K562 (cell line): ENCODE measurements at regions not wholly inside any gene's neighbourhood (a gene's known extent, or its start where the extent isn't known, plus 50 kb on each side); places are given as distances from the start of the nearest gene placed in this dataset.
"Not testable (repeated sequence)": the region's sequence is repeated elsewhere in the genome, so short reads cannot be mapped to it uniquely, and the experiment has no call there.

ENCODE experiments used
- ATAC-seq: fragments of 200-7000 bp; cut with Tn5 transposase; 3 replicates; pipeline ENCODE4 v1.9.1; 2020; ENCODE audit warnings: moderate library complexity
- BruUV-seq: library from RNA; stranded (reverse); fragments of 400-500 nt; replicated peaks from 2 replicates; lab custom pipeline; 2021; lab: Mats Ljungman, UMichigan
- CTCF ChIA-PET: fragments of 300-600 bp; formaldehyde crosslinking; extraction: SDS; loops from one replicate; lab custom pipeline; 2021; ENCODE audit warnings: low intra/inter-chr PET ratio; lab: Yijun Ruan, JAX
- POLR2A ChIA-PET: fragments of 300-600, 350-650 bp; sonication (Branson Sonifier 250); formaldehyde crosslinking; extraction: SDS; loops from one replicate; lab custom pipeline; 2021; ENCODE audit warnings: antibody characterized with exemption, inconsistent platforms; lab: Yijun Ruan, JAX
- DNase-seq, 4 experiments: peaks; one replicate each; pipeline versions ENCODE4 v3.0.0 to v3.0.0-alpha.2; 2011 to 2018; ENCODE audit warnings: low spot score in 3 of 4, mixed read lengths in 3 of 4; ENCODE audit errors: extremely low read depth in 1 of 4
- FAIRE-seq: peaks from 2 replicates; lab custom pipeline; 2011; peaks lifted over from hg19 to GRCh38; lab: Jason Lieb, UNC
- H2AFZ ChIP-seq: 2 replicates; pipeline ENCODE4 v1.6.0; 2011; ENCODE audit warnings: low read depth, low read length, control low read depth, inconsistent platforms
- H3K27ac ChIP-seq: fragments of 200-600 bp; 3 replicates; pipeline ENCODE4 v1.8.0; 2011; ENCODE audit warnings: low read depth, mild to moderate bottlenecking, control low read depth, inconsistent platforms, low read length, moderate library complexity, mixed read lengths; ENCODE audit errors: extremely low read depth
- H3K27me3 ChIP-seq, 2 experiments: fragments of 300-600 bp in 1 of 2; 2 replicates in 1 of 2; 3 replicates in 1 of 2; pipeline versions ENCODE4 v1.6.0 to v1.8.0; 2011; ENCODE audit warnings: inconsistent platforms in 2 of 2, low read length in 2 of 2, mild to moderate bottlenecking in 1 of 2, mixed read lengths in 1 of 2, moderate library complexity in 1 of 2; ENCODE audit not compliant: control insufficient read depth in 2 of 2, insufficient read depth in 2 of 2
- H3K36me3 ChIP-seq: fragments of 300-600 bp; 3 replicates; pipeline ENCODE4 v1.8.0; 2011; ENCODE audit warnings: mild to moderate bottlenecking, low read length, inconsistent platforms; ENCODE audit not compliant: control insufficient read depth, insufficient read depth
- H3K4me1 ChIP-seq, 2 experiments: fragments of 200-600 bp in 1 of 2; replicated peaks in 1 of 2; 2 replicates in 1 of 2; 3 replicates in 1 of 2; pipeline versions ENCODE4 v1.5.1 to v1.8.0; 2011; ENCODE audit warnings: inconsistent platforms in 2 of 2, low read length in 2 of 2, mild to moderate bottlenecking in 1 of 2, mixed read lengths in 1 of 2, moderate library complexity in 1 of 2; ENCODE audit not compliant: control insufficient read depth in 2 of 2, insufficient read depth in 2 of 2
- H3K4me2 ChIP-seq: 2 replicates; pipeline ENCODE4 v1.6.1; 2011; ENCODE audit warnings: low read length, control low read depth, inconsistent platforms, mixed read lengths; ENCODE audit not compliant: insufficient read depth
- H3K4me3 ChIP-seq: fragments of 200-600 bp; sonication (generic), shearing (Covaris generic); 2 replicates; pipeline ENCODE4 v1.5.1; 2016; ENCODE audit warnings: control low read depth, inconsistent platforms
- H3K79me2 ChIP-seq: fragments of 200-600 bp; 3 replicates; pipeline ENCODE4 v1.8.0; 2011; ENCODE audit warnings: low read length, inconsistent platforms; ENCODE audit not compliant: control insufficient read depth, insufficient read depth
- H3K9ac ChIP-seq, 2 experiments: 2 replicates each; pipeline versions ENCODE4 v1.6.0 to v1.6.1; 2011; ENCODE audit warnings: low read depth in 2 of 2, low read length in 2 of 2, control low read depth in 1 of 2, inconsistent platforms in 1 of 2, mild to moderate bottlenecking in 1 of 2, mixed read lengths in 1 of 2; ENCODE audit not compliant: insufficient read depth in 1 of 2
- H3K9me1 ChIP-seq: one replicate; pipeline ENCODE4 v1.6.0; 2011; ENCODE audit warnings: inconsistent platforms, mild to moderate bottlenecking, low read length, moderate library complexity; ENCODE audit not compliant: control insufficient read depth, insufficient read depth
- H3K9me3 ChIP-seq: replicated peaks from 2 replicates; pipeline ENCODE4 v1.5.1; 2011; ENCODE audit warnings: low read depth, low read length, inconsistent platforms; ENCODE audit not compliant: control insufficient read depth, insufficient read depth
- H4K20me1 ChIP-seq: replicated peaks from 2 replicates; pipeline ENCODE4 v1.6.1; 2011; ENCODE audit warnings: low read length, inconsistent platforms, mixed read lengths; ENCODE audit not compliant: control insufficient read depth, insufficient read depth
- SMAD4 ChIP-seq: fragments of 250-450 bp; sonication (Bioruptor Pico); conservative IDR thresholded peaks from 2 replicates; pipeline ENCODE4 v1.8.0; 2021; ENCODE audit warnings: inconsistent platforms, mild to moderate bottlenecking, moderate library complexity
- SRSF9 ChIP-seq: fragments of 200-400 bp; formaldehyde crosslinking; IDR thresholded peaks from 2 replicates; pipeline ENCODE4 v1.6.1; 2017; ENCODE audit warnings: low read depth, low read length, borderline replicate concordance
- TRIM24 ChIP-seq, 2 experiments: fragments of 450-650 bp; IDR thresholded peaks; 2 replicates each; pipeline ENCODE4 v1.6.1; 2016
- XRCC5 ChIP-seq: fragments of 200-400 bp; formaldehyde crosslinking; IDR thresholded peaks from 2 replicates; pipeline ENCODE4 v1.6.1; 2017; ENCODE audit warnings: low read depth, mild to moderate bottlenecking, low read length
- ZFP91 ChIP-seq: sonication (generic); formaldehyde crosslinking; IDR thresholded peaks from 2 replicates; pipeline ENCODE4 v1.8.0; 2022; ENCODE audit warnings: mild to moderate bottlenecking, missing genetic modification reagents
- WGBS: fragments of 100-300 bp; shearing (Covaris generic); methylation state at CpG from one replicate; pipeline ENCODE4 v1.1.6; 2016; ENCODE audit warnings: low coverage, mixed read lengths; ENCODE audit not compliant: insufficient coverage; ENCODE audit errors: missing lambda C conversion rate; 5-methylcytosine and 5-hydroxymethylcytosine counted together
- in situ Hi-C: fragments of 300-500 bp; cut with MboI; formaldehyde crosslinking; loops from 4 replicates; pipeline ENCODE4 v1.15.0; 2018; ENCODE audit warnings: inconsistent platforms, mixed read lengths
- intact Hi-C: fragments of 100-400 bp; cut with micrococcal nuclease; formaldehyde crosslinking; loops from 2 replicates; pipeline ENCODE4 v1.14.2; 2022

- ChIA-PET POLR2A (no interaction called here), CTCF (no interaction called here)
- no peaks in the 10 kb centered on the region for H3K4me1 ChIP-seq
- H3K4me2 ChIP-seq, result no peak overlapping the region
- no peaks in the 10 kb centered on the region for H3K36me3 ChIP-seq
- in situ Hi-C loops, result loop anchor here (10.0 kb wide), 1 partner anchor 741 kb away; the partner anchor contains the start of gene ANOS1
- BruUV-seq, result no TSS peak
- H3K4me3 ChIP-seq, result no peak overlapping the region
- H3K9me1 ChIP-seq, result no peaks in the 10 kb centered on the region
- intact Hi-C loops, result no loop called here
- H2AFZ ChIP-seq, result no peak overlapping the region
- no peak overlapping the region for H3K9ac ChIP-seq
- no peak for ATAC-seq
- no peaks in the 10 kb centered on the region for H3K27me3 ChIP-seq
- H3K79me2 ChIP-seq, result no peaks in the 10 kb centered on the region
- WGBS, result 8% methylated on average over 4 of the region's 4 CpGs
- DNase-seq, result no peak
- FAIRE-seq, result no peak
- no peak overlapping the region for H3K27ac ChIP-seq
- TF ChIP-seq XRCC5, result no peak
- no peak for TF ChIP-seq ZFP91 (CRISPR knock-in tag)
- no peak for TF ChIP-seq TRIM24 (IDR thresholded peaks at IDR 0.05)
- TF ChIP-seq SMAD4, result no peak
- no peak for TF ChIP-seq SRSF9
- H4K20me1 ChIP-seq, result no peaks in the 10 kb centered on the region
- H3K9me3 ChIP-seq, result no peaks in the 10 kb centered on the region
Observed at GRCh38 chrX:7993873-7994272, 66.7 kb upstream of the PNPLA4 start.

- 5% methylated on average over 4 of the region's 6 CpGs for WGBS
- H3K4me1 ChIP-seq, BruUV-seq, intact Hi-C loops, ATAC-seq, H3K27ac ChIP-seq, FAIRE-seq, H3K79me2 ChIP-seq, in situ Hi-C loops, H3K36me3 ChIP-seq, H3K4me2 ChIP-seq, H4K20me1 ChIP-seq, H3K4me3 ChIP-seq, H3K9me3 ChIP-seq, H3K9me1 ChIP-seq, H2AFZ ChIP-seq, H3K9ac ChIP-seq, H3K27me3 ChIP-seq, CTCF ChIA-PET, DNase-seq, POLR2A ChIA-PET: not testable (repeated sequence)
Observed at GRCh38 chrX:7988013-7988759, 61.0 kb upstream of the PNPLA4 start.
